Fibroblast of mammary gland (primary cell): ENCODE measurements at regions not wholly inside any gene's neighbourhood (a gene's known extent, or its start where the extent isn't known, plus 50 kb on each side); places are given as distances from the start of the nearest gene placed in this dataset.

Experiments
- DNase-seq: peaks from one replicate; pipeline ENCODE4 v3.0.0-alpha.2; 2010; ENCODE audit warnings: low read depth
- H3K4me3 ChIP-seq: 2 replicates; pipeline ENCODE4 v1.5.1; 2011; ENCODE audit warnings: low read depth, mild to moderate bottlenecking, low read length, moderate library complexity; ENCODE audit not compliant: control insufficient read depth
- TF ChIP-seq, protein P1 (sequence below): conservative IDR thresholded peaks from 2 replicates; pipeline ENCODE4 v1.5.1; 2011; ENCODE audit warnings: low read depth, low read length, inconsistent platforms; ENCODE audit not compliant: control insufficient read depth, insufficient read depth

DNA sequence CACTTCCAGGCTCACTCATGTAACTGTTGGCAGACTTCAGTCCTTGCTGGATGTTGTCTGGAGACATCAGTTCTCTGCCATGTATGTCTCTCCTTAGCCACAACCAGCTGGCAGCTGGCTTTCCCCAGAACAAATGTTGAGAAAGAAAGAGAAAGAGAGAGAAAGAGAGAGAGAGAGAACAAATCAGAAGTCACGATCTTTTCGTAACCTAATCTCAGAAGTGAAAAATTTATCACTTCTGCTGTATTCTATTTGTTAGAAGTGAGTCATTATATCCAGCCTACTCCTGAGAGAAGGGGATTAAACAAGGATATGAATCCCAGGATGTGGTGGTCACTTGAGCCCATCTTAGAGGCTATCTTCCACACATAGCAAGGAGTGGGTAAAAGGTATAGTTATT is 101.2 kb downstream of the BTG1 start:
- H3K4me3 ChIP-seq = no peak overlapping the region
- TF ChIP-seq, protein P1, sequence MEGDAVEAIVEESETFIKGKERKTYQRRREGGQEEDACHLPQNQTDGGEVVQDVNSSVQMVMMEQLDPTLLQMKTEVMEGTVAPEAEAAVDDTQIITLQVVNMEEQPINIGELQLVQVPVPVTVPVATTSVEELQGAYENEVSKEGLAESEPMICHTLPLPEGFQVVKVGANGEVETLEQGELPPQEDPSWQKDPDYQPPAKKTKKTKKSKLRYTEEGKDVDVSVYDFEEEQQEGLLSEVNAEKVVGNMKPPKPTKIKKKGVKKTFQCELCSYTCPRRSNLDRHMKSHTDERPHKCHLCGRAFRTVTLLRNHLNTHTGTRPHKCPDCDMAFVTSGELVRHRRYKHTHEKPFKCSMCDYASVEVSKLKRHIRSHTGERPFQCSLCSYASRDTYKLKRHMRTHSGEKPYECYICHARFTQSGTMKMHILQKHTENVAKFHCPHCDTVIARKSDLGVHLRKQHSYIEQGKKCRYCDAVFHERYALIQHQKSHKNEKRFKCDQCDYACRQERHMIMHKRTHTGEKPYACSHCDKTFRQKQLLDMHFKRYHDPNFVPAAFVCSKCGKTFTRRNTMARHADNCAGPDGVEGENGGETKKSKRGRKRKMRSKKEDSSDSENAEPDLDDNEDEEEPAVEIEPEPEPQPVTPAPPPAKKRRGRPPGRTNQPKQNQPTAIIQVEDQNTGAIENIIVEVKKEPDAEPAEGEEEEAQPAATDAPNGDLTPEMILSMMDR = no peak
- no peak for DNase-seq

DNA sequence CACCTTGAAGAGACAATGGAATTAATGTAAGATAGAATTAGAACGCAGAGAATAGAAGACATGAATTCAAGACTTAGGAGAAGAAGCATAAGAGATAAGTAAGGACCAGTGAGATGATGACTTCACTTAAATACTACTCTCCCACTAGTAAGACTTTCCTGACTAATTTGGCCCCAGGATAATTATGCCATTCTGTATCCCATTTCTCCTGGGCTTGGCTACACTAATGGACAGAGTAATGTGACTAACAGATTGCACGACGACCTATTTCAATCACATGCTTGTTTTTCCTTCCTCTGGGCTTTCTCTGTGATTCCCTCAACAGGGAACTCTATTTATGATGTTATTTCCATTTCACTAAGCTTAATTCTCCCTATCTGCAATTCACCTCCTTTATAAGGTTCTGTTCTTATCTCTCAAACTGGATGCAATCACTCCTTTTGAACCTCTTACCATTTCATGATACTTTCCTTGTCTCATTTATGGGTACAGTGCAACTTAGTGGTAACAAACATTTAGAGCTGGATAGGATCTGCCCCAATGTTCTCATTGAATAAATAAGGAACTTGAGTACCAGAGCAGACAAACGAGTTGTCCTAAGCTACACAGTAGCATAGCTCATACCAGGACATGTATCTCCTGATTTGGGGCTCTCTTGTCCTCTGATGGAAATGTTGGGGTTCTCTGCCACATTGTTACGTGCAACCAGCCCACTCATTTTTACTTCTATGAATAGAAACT is 102.7 kb downstream of the BTG1 start:
- H3K4me3 ChIP-seq = no peak overlapping the region
- no peak for DNase-seq
- TF ChIP-seq, protein P1 = no peak

DNA sequence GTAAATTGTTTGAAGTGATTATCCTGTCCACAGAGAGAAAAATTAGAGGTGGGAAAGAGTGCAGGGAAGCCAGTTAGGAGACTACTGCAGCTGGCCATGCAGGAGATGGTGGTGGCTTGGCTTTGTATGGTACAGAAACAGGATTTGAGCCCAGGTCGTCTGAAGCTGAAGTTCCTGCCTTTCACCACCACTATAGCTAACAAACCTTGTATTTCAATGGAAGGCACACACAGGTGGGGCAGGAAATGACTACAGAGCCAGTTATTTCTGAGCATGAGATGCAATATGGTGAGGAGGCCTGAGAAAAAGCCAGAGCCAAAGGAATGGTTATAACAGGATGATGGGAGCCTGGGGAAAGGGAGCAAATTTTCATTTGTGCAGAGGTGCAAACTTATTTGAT is 103.9 kb downstream of the BTG1 start:
- TF ChIP-seq, protein P1 = no peak
- DNase-seq = no peak
- no peak overlapping the region for H3K4me3 ChIP-seq

DNA sequence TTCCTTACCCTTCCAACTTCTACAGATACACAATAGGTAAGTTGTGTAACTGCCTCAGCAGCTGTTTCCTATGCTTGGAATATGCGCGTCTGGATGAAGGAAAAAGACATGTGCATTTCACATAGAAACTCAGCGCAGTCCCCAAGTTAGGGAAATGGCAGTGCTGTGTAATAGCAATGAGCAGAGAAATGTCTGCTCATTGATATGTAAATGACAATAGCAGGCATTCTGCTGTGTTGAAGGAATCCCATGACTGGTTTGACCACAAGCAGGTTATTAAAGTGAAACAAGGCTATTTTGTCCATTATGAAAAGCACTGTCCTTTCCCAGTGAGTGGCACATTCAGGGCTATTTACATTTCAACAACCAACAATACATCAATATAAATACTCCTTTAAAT is 106.6 kb downstream of the BTG1 start:
- H3K4me3 ChIP-seq = no peak overlapping the region
- no peak for DNase-seq
- TF ChIP-seq, protein P1 = no peak

DNA sequence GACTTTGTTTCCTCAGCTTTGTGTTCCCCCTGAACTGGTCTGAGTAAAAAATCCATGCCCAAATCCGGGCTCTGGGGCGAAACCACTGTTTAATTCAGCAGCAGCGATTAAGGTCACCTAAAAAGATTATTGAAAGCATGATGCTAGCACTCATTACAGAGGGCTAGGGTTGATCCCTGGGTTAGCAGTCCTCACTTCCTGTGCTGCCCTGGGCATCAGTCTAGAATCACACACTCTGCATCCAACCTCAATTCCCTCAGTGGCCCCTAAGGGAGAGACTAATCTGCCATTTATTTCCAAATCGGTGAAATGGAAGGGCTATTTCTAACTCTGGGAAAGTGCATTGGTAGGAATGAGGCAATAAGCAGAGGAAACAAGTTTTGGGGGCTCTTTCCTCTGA is 107.2 kb downstream of the BTG1 start:
- DNase-seq = no peak
- TF ChIP-seq, protein P1 = no peak
- H3K4me3 ChIP-seq = no peak overlapping the region

DNA sequence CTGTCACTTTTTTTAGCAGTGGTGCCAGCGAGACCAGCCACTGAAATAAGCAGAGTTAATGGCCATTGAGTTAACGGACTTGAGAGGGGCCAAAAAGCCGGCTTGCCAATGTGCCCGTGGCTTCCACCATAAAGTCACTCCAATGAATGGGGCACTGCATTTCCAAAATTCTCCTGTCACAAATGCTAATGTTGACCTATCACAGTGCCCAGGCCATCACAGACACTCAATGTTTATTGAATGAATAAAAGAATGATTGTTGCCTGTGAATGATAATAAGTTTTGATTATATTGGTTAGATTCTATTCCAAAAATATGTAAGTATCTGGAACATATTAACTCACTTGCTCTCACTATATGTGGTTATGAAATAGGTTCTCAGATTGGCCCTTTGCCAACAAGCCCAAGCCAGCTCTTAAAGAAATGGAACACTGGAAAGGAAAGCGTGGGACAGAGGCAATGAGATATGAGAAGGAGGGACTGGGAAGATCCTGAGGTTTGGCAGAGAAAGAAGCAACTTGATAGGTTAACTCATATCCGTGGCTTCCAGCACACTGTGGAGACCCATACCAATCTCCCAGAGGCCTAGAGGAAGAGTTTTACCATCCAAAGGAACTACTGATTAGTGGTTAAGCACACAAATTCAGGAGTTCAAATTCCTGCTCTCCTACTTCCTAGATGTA is 108.7 kb downstream of the BTG1 start:
- TF ChIP-seq, protein P1 = no peak
- no peak overlapping the region for H3K4me3 ChIP-seq
- DNase-seq = peak; percentile 92
